Head of caudate nucleus (tissue), 42 donors: ENCODE measurements at regions not wholly inside any gene's neighbourhood (a gene's known extent, or its start where the extent isn't known, plus 50 kb on each side); places are given as distances from the start of the nearest gene placed in this dataset.

Experiments used
- DNase-seq, 42 donors: peaks; one replicate each; pipeline versions ENCODE4 v3.0.0 to v3.0.0-alpha.2; 2020 to 2021; ENCODE audit warnings: mixed read lengths in 7 of 42
- intact Hi-C: fragments of 100-400 bp; cut with DNase I; formaldehyde crosslinking; loops from one replicate; pipeline ENCODE4 v1.15.0; 2022

GRCh38 chr5:116935561-116936162 lies 361.0 kb upstream of the SEMA6A start:
- no peak for DNase-seq
- intact Hi-C loops: no loop called here

- DNase-seq: no peak
- intact Hi-C loops: no loop called here
Observed at GRCh38 chr5:116930616-116931015, 356.0 kb upstream of the SEMA6A start.

- intact Hi-C loops: no loop called here
- DNase-seq: no peak
Observed at GRCh38 chr5:116923344-116923743, 348.7 kb upstream of the SEMA6A start.

GRCh38 chr5:116922532-116922931 lies 347.9 kb upstream of the SEMA6A start:
- no peak for DNase-seq
- intact Hi-C loops: no loop called here

DNA sequence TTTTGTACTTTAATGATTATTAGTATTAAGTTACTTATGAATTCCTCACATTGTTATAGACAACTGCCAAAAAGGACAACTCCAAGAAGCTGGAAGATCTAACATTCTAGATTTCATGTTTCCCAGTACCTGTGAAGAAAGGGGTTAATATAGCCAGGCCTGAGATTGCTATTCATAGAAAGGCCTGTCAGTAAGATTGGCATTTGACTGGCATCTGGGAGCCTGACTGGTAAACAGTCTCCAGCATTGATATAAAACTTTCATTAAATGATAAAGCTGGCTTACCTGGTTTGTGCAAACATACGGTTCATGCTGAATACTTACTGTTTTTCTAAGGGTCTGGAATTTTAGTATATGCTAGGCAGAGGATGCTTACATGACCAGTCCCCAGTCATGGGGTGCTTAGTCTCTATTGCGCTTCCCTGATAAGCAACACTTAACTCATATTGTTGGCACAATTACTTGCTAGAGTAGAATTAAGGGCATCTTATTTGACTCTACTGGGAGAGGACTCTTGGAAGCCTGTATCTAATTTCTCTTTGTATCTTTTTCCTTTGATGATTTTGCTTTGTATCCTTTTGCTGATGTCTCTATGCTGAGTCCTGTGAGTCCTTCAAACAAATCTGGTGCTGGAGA lies 340.4 kb upstream of the SEMA6A start:
- no peak for DNase-seq
- intact Hi-C loops: no loop called here

GRCh38 chr5:116912221-116912620 lies 337.6 kb upstream of the SEMA6A start:
- no peak for DNase-seq
- intact Hi-C loops: no loop called here

DNA sequence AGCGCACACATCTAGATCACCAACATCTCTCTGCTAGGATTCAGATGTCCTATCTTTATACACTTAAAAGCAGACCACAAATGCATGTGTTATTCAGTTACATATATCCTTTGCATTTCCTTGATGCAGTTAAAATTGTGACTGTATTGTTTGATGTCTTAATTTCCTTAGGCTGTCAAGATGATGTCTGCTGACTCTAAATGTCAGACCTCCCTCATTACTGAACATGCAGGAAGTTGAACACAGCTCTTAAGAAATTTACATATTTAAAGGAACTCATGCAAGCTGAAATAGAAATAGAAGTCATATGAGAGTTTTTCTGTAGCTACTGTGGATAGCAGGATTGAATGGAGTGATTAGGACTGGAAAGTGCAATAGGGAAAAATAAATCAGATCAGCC lies 336.5 kb upstream of the SEMA6A start:
- intact Hi-C loops: no loop called here
- DNase-seq: no peak

GRCh38 chr5:116908537-116908936 lies 333.9 kb upstream of the SEMA6A start:
- intact Hi-C loops: no loop called here
- DNase-seq: no peak

- intact Hi-C loops: no loop called here
- no peak for DNase-seq
Observed at GRCh38 chr5:116905885-116906284, 331.3 kb upstream of the SEMA6A start.

- DNase-seq: no peak
- intact Hi-C loops: no loop called here
Observed at GRCh38 chr5:116900793-116901192, 326.2 kb upstream of the SEMA6A start.

DNA sequence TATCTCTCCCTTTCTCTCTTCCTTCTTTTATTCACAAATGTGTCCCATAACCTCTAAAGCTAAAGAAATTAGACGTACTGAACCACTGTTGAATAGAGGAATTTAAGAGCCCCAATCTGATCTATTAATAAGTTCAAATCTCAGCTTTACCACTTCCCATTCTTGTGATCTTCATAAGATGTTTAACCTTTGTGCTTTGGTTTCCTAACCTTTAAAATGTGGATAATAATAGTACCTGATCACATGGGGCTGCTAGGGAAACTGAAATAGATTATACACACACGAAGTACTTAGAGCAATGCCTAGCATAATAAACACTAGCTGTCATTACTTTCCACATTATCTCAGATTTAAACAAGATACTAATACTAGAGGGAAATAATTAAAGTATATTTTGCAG lies 324.3 kb upstream of the SEMA6A start:
- no peak for DNase-seq
- intact Hi-C loops: no loop called here

DNA sequence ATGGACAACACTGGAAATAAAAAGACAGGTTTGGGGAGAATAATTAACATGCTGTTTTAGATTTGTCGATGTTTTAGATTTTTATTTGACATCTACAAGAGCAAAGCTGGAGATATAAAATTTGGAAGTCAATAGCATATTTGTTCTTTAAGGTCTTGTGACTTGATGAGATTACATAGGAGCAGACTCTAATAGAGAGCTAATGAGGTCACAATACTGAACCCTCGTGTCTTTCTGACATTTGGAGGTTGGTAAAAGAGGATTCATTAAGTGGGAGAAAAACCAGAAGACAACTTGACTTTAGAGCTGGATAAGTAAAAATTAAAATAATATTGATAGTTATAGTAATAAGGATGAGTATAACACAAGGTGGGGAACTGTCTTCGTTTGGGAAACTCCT lies 322.7 kb upstream of the SEMA6A start:
- intact Hi-C loops: no loop called here
- no peak for DNase-seq

DNA sequence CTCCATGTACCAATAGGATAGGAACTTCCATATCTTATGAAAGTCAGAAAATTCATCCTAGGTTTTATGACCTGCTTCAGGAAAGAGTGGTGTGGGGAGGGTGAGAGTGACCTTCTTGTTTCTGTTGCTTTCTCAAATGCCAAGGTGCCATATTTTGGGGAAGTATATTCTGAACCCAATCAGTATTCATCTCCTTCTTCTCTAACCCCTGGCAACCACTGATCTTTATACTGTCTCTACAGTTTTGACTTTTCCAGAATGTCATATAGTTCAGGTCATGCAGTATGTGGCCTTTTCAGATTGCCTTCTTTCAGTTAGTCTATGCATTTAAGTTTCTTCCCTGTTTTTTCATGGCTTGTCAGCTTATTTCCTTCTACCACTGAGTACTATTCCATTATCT lies 321.4 kb upstream of the SEMA6A start:
- DNase-seq: no peak
- intact Hi-C loops: no loop called here

- intact Hi-C loops: no loop called here
- no peak for DNase-seq
Observed at GRCh38 chr5:116892993-116893392, 318.4 kb upstream of the SEMA6A start.

- no peak for DNase-seq
- intact Hi-C loops: no loop called here
Observed at GRCh38 chr5:116887104-116887503, 312.5 kb upstream of the SEMA6A start.

- intact Hi-C loops: no loop called here
Observed at GRCh38 chr5:116885825-116886224, 311.2 kb upstream of the SEMA6A start.

GRCh38 chr5:116883875-116884274 lies 309.3 kb upstream of the SEMA6A start:
- DNase-seq: no peak
- intact Hi-C loops: no loop called here

More at GRCh38 chr5:116885825-116886224, 311.2 kb upstream of the SEMA6A start:
- no peak for DNase-seq

GRCh38 chr5:116881921-116882531 lies 307.4 kb upstream of the SEMA6A start:
- no peak for DNase-seq
- intact Hi-C loops: no loop called here

GRCh38 chr5:116880601-116881000 lies 306.0 kb upstream of the SEMA6A start:
- no peak for DNase-seq
- intact Hi-C loops: no loop called here

GRCh38 chr5:116880150-116880549 lies 305.5 kb upstream of the SEMA6A start:
- intact Hi-C loops: no loop called here
- no peak for DNase-seq

GRCh38 chr5:116876240-116876840 lies 301.7 kb upstream of the SEMA6A start:
- intact Hi-C loops: no loop called here
- no peak for DNase-seq
